ENCODE measurements at regions not wholly inside any gene's neighbourhood (a gene's known extent, or its start where the extent isn't known, plus 50 kb on each side); places are given as distances from the start of the nearest gene placed in this dataset.

DNA sequence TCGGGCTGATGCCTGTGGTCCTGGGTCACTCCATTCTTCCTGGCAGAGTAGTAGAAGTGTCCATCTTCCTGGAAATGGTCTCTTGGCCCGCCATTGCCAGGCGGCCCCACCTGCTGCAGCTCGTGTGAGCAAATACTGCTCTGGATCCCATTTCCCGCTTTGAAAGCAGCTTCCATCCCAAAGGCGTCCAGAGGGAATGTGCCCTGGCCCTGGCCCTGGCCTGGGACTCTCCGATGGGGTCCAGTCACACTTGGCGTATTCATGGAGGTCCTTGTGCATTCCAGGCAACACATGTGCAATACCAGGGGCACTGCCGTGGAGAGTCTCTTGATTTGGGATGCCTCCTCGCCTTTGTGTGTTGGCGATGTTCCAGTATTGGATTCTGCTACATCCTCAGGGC lies 111.1 kb downstream of the SNRPN start:
- H3K36me3 ChIP-seq (ENCODE audit: control insufficient read depth, insufficient read depth, low read length): peaks cover 6% of the 10 kb centered on the region
- H3K27me3 ChIP-seq (ENCODE audit: control insufficient read depth, insufficient read depth, low read length): no peaks in the 10 kb centered on the region
- DNase-seq (ENCODE audit: low read depth): no peak
- TF ChIP-seq, protein P1, sequence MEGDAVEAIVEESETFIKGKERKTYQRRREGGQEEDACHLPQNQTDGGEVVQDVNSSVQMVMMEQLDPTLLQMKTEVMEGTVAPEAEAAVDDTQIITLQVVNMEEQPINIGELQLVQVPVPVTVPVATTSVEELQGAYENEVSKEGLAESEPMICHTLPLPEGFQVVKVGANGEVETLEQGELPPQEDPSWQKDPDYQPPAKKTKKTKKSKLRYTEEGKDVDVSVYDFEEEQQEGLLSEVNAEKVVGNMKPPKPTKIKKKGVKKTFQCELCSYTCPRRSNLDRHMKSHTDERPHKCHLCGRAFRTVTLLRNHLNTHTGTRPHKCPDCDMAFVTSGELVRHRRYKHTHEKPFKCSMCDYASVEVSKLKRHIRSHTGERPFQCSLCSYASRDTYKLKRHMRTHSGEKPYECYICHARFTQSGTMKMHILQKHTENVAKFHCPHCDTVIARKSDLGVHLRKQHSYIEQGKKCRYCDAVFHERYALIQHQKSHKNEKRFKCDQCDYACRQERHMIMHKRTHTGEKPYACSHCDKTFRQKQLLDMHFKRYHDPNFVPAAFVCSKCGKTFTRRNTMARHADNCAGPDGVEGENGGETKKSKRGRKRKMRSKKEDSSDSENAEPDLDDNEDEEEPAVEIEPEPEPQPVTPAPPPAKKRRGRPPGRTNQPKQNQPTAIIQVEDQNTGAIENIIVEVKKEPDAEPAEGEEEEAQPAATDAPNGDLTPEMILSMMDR (IDR thresholded peaks at IDR 0.05; ENCODE audit: insufficient read depth, low read length, poor library complexity, severe bottlenecking): no peak
- no peak overlapping the region for H3K4me3 ChIP-seq (ENCODE audit: low read depth, low read length)

DNA sequence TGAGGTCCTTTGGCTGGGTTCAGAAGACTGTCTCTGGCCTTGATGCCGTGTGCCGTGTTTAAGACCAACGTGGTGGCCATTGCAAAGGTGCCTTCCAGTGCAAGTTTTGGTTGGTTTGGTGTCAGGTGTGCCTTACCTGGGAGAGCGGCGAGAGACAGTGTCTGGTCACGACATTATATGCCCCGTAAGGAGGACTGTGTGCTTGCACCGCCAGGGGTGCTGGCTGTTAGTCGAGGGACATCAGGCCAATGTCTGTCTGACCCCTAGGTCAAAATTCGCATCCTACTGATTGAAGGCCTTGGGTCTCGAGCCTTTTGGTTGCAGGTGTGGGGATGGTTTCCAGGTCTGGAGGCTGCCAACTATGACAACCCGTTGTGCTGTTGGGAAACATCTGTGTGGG lies 111.9 kb downstream of the SNRPN start:
- Histone ChIP-seq H3K36me3 (ENCODE audit: control insufficient read depth, insufficient read depth, low read length) (peaks cover 4% of the 10 kb centered on the region), H3K4me3 (ENCODE audit: low read depth, low read length) (no peak overlapping the region), H3K27me3 (ENCODE audit: control insufficient read depth, insufficient read depth, low read length) (no peaks in the 10 kb centered on the region)
- TF ChIP-seq, protein P1 (IDR thresholded peaks at IDR 0.05; ENCODE audit: insufficient read depth, low read length, poor library complexity, severe bottlenecking): no peak
- DNase-seq (ENCODE audit: low read depth): no peak

DNA sequence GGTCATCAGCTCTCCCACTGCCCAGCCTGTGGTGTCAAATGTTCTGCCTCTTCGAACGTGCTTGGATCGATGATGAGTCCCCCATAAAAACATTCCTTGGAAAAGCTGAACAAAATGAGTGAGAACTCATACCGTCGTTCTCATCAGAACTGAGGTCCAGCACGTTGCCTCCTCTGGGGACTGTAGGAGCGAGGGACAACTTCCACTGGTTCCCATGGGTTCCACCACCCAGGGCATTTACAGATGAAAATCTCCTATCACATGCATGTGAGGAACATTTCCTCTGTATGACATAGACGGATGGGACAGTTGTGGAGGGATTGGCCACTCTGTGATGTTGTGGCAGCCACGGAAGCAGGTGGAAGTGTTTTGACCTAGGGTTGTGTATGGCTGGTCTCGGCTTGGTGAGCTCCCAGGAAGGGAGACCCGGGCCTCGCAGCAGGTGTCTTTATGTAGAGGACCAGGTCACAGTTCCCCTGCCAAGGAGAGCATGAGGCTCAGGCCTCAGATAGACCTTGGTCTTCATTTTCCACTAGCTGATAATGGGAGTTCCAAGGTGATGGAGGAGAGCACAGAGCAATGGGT lies 113.0 kb downstream of the SNRPN start:
- no peak for DNase-seq (ENCODE audit: low read depth)
- TF ChIP-seq, protein P1 (IDR thresholded peaks at IDR 0.05; ENCODE audit: insufficient read depth, low read length, poor library complexity, severe bottlenecking): no peak
- no peaks in the 10 kb centered on the region for H3K27me3 ChIP-seq (ENCODE audit: control insufficient read depth, insufficient read depth, low read length)
- H3K4me3 ChIP-seq (ENCODE audit: low read depth, low read length): no peak overlapping the region
- H3K36me3 ChIP-seq (ENCODE audit: control insufficient read depth, insufficient read depth, low read length): peaks cover 4% of the 10 kb centered on the region

DNA sequence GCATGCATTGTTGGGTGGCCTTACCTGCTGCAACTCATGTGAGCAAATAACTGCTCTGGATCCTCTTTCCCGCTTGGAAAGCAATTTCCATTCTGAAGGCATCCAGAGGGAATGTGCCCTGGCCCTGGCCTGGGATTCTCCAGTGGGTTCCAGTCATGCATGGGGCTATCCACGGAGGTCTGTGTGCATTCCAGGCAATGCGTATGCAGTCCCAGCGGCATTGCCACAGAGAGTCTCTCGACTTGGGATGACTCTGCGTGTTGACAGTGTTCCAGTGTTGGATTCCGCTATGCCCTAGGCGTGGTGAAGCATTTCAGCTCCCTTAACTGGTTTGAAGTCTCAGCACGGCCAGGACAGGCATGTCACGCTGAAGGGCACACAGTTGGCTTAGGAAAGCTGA lies 113.9 kb downstream of the SNRPN start:
- H3K36me3 ChIP-seq (ENCODE audit: control insufficient read depth, insufficient read depth, low read length): peaks cover 2% of the 10 kb centered on the region

DNA sequence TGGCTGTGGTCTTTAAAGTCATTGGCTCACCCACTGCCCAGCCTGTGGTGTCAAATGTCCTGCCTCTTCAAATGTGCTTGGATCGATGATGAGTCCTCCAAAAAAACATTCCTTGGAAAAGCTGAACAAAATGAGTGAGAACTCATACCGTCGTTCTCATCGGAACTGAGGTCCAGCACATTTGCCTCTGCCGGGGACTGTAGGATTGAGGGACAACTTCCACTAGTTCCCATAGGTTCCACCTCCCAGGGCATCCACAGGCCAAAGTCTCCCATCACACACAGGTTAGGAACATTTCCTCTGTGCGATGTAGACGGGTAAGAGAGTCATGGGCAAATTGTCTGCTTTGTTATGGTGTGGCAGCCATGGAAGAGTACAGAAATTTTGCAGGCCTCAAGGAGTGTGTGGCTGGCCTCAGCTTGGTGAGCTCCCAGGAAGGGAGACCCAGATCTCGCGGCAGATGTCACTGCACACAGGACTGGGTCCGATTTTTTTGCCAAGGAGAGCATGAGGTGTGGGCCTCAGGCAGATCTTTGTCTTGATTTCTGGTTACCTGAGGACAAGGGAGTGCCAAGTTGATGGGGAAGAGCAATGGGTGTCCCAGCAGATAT lies 115.7 kb downstream of the SNRPN start:
- Histone ChIP-seq H3K36me3 (ENCODE audit: control insufficient read depth, insufficient read depth, low read length) (peaks cover 3% of the 10 kb centered on the region), H3K27me3 (ENCODE audit: control insufficient read depth, insufficient read depth, low read length) (no peaks in the 10 kb centered on the region), H3K4me3 (ENCODE audit: low read depth, low read length) (no peak overlapping the region)
- TF ChIP-seq, protein P1 (IDR thresholded peaks at IDR 0.05; ENCODE audit: insufficient read depth, low read length, poor library complexity, severe bottlenecking): no peak
- no peak for DNase-seq (ENCODE audit: low read depth)

More for the DNA sequence above, 113.9 kb downstream of the SNRPN start:
- no peaks in the 10 kb centered on the region for H3K27me3 ChIP-seq (ENCODE audit: control insufficient read depth, insufficient read depth, low read length)
- TF ChIP-seq, protein P1 (IDR thresholded peaks at IDR 0.05; ENCODE audit: insufficient read depth, low read length, poor library complexity, severe bottlenecking): no peak
- H3K4me3 ChIP-seq (ENCODE audit: low read depth, low read length): no peak overlapping the region
- DNase-seq (ENCODE audit: low read depth): no peak

Measured in kidney epithelial cell (primary cell).